ENCODE measurements at regions not wholly inside any gene's neighbourhood (a gene's known extent, or its start where the extent isn't known, plus 50 kb on each side); places are given as distances from the start of the nearest gene placed in this dataset.
A peak's percentile ranks its signal among the peaks of the same experiment; 100 is the strongest.
"Not testable (repeated sequence)": the region's sequence is repeated elsewhere in the genome, so short reads cannot be mapped to it uniquely, and the experiment has no call there.

DNA sequence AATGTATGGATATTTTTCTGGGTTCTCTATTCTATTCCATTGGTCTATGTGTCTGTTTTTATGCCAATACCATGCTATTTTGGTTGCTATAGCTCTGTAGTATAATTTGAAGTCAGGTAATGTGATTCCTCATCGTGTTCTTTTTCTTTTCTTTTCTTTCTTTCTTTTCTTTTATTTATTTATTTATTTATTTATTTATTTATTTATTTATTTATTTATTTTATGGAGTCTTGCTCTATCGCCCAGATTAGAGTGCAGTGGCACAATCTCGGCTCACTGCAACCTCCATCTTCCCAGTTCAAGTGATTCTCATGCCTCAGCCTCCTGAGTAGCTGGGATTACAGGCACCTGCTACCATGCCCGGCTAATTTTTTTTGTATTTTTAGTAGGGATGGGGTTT is 315.2 kb downstream of the SV2B start:
- DNase-seq, result not testable (repeated sequence)

DNA sequence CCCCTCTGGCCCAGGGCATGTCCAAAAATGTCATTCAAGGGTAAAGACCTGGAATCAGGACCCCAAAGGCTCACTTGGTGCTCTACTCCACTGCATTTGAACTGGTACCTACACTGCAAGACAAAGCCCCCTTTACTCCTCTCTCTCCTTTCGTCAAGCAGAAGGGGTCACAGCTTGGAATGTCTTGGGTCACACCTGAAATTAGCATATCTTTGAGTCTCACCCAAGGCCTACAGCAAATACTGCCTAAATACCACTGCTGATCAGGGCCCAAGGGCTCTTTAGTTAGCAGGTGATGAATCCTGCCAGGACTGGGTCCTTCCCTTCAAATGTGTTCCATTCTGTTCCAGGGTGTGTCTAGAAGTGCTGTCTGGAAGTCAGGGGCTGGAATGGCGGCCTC is 320.6 kb downstream of the SV2B start:
- DNase-seq, result no peak

DNA sequence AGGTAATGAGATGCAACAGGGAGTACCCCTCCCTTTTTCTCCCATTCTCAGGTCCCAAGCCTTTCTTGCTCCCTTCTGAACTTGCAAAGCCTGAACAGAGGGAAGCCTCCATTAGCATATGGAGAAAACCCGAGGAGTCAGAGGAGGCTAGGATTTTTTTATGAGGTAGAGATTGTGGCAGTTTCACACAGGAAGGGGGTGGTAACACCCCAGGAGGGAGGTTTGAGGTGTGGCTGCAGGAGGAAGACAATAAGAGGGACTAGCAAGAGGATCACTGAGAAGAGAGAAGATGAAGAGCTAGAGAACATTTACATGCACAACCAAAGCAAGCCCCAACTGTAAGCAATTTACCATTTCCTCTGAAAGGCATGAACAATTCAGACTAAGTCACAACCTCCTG is 322.7 kb downstream of the SV2B start:
- no peak for DNase-seq

- no peak for DNase-seq
Observed at GRCh38 chr15:91424001-91424400, 323.9 kb downstream of the SV2B start.

DNA sequence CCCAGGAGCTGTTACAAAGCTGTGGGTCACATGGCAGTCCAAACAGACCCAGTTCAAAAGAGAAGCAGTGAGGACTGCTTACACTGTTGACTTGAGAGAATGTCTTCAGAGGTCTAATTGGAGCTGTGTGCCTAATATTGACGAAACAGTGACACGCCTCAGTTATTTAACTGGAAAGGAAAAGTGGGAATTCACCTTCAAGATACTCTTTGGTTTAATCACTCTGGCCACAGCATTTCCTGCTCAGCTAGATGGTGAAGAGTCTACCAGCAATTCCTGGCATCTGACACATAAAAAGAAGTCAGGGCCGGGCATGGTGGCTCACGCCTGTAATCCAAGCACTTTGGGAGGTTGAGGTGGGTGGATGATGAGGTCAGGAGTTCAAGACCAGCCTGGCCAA is 326.4 kb downstream of the SV2B start:
- no peak for DNase-seq

GRCh38 chr15:91429973-91430372 is 329.9 kb downstream of the SV2B start:
- no peak for DNase-seq

GRCh38 chr15:91431041-91431715 is 331.1 kb downstream of the SV2B start:
- DNase-seq, result no peak

DNA sequence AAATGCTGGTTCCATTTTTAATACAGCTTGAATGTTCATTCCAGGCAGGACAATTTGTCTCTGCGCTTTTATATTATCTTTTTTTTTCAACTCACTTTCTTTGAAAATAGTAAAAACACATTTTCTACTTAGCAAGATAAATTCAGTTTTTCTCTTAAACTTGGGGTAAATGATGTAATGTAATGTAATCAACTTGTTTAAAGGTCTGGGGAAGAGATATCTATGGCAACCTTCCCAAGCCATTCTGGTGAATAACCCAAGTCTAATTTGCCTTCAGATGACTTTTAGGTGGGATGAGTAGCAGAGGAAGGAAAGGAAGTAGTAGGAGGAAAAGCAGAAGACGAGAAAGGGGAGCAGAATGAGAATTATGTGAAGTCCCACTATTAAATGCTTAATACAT is 335.1 kb downstream of the SV2B start:
- DNase-seq, result no peak

GRCh38 chr15:91444656-91445055 is 344.6 kb downstream of the SV2B start:
- no peak for DNase-seq

DNA sequence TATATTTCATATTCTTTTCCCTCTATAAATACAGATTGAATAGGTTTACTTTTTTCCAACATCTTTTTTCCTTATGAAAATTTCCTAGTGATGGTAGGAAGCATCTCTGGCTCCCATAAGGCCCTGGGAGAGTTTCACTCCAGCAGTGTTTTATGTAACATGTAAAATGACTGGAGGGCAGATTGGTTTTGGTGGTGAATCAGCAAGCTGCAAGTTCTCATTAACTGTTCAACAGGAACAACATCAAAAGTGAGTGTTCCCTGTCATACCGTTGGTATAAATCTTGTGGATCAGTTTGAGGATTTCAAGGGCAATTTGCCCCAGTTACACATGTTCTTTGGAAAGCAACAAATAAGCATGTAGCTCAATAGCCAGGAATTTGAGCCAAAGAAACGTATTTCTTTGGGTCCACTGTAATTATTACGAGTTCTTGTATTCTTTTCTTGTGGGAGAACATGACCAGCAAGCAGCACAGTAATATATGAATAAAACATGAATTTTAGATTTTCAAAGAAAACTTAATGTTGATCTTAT is 345.7 kb downstream of the SV2B start:
- DNase-seq, result no peak

GRCh38 chr15:91447991-91448644 is 348.1 kb downstream of the SV2B start:
- no peak for DNase-seq

DNA sequence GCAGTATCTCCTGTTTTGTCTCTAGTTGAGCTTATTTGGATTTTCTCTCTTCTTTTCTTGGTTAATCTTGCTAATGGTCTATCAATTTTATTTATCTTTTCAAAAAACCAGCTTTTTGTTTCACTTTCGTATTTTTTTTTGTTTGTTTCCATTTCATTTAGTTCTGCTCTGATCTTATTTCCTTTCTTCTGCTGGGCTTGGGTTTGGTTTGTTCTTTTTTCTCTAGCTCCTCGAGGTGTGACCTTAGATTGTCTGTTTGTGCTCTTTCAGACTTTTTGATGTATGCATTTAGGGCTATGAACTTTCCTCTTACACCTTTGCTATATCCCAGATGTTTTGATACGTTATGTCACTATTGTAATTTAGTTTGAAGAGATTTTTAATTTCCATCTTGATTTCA is 353.3 kb downstream of the SV2B start:
- DNase-seq, result not testable (repeated sequence)

DNA sequence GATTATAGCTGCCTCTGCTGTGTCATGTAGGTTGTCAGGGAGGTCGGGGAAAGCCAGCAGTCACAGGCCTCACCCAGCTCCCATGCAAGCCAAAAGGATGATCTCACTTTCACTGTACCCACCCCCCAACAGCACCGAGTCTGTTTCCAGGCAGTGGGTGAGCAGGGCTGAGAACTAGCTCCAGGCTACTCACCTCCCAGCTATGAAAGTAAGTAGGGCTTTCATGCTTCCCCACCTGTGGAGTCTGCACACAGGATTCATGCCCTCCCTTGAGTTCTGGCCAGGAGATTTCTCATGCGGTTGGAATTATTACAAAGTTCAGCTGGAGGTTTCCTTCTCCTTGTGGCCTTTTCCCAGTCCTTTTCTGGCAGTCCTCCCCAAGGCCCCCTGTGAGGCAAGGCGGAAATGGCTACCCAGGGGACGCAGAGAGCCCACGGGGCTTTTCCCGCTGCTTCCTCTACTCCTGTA is 356.2 kb downstream of the SV2B start:
- DNase-seq, result no peak

- DNase-seq, result no peak
Observed at GRCh38 chr15:91456921-91457320, 356.9 kb downstream of the SV2B start.

DNA sequence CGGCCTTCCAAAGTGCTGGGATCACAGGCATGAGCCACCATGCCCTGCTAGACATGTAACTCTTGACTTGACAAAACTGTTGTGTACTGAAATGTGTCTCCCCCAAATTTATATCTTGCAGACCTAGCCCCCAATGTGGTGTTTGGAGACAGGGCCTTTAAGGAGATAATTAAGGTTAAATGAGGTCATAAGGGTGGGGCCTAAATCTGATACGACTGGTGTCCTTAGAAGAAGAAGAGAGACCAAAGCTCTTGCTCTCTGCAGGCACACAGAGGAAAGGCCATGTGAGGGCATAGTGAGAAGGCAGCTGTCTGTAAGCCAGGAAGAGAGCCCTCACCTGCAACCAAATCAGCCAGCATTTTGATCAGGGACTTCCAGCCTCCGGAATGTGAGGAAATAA is 361.3 kb downstream of the SV2B start:
- no peak for DNase-seq

- DNase-seq, result no peak
Observed at GRCh38 chr15:91465086-91465485, 365.0 kb downstream of the SV2B start.

DNA sequence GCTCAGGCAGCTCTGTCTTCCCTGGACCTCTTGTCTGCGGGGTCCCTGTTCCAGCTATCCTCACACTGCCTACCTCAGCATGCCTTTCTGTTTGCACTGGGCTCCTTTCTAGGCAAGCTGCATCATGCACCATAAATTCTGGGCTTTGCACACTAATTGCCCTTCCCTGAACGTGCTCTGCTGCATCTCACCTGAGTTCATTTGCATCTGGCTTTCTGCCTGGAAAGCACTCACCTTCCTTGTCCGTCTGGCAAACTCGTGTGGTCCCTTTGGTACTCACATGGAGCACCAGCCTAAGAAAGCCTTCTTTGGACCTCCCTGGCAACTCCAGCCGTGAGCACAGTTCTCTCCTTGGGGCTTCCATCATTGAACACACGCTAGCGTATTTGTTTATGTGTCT is 365.6 kb downstream of the SV2B start:
- DNase-seq, result no peak

- no peak for DNase-seq
Observed at GRCh38 chr15:91468871-91469580, 369.0 kb downstream of the SV2B start.

GRCh38 chr15:91469632-91470567 is 369.8 kb downstream of the SV2B start:
- DNase-seq, result no peak

- DNase-seq, result no peak
Observed at GRCh38 chr15:91471468-91471867, 371.4 kb downstream of the SV2B start.

- peak in 1 of 2 donors; percentile 31 for DNase-seq
Observed at GRCh38 chr15:91472316-91472756, 372.3 kb downstream of the SV2B start.

GRCh38 chr15:91473894-91474545 is 374.0 kb downstream of the SV2B start:
- DNase-seq, result no peak
